ENCODE measurements at regions not wholly inside any gene's neighbourhood (a gene's known extent, or its start where the extent isn't known, plus 50 kb on each side); places are given as distances from the start of the nearest gene placed in this dataset.
"Not testable (repeated sequence)": the region's sequence is repeated elsewhere in the genome, so short reads cannot be mapped to it uniquely, and the experiment has no call there.

DNA sequence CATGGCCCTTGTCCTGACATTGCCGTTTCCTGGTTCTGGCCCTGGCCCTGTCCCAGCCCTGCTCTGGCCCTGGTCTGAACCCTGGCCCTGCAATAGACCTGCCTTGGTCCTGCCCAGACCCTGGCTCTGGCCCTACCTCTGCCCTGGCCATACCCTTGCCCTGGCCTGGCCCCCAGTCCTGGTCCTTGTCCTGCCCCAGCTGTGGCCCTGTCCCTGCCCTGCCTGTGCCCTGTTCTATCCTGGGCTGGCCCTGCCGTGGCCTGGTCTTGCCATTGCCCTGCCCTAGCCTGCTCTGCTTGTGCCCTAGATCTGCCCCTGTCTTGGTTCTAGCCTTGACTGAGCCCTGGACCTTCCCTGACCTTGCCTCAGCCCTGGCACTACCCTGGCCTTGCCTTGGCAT, 1560.1 kb downstream of the RPIA start:
- H3K27ac ChIP-seq; H3K9me3 ChIP-seq; H3K4me1 ChIP-seq; H3K36me3 ChIP-seq; DNase-seq (ENCODE audit: low spot score in 2 of 2); H3K27me3 ChIP-seq; H3K4me3 ChIP-seq: not testable (repeated sequence)
- 77% methylated on average over 2 of the region's 2 CpGs for WGBS

DNA sequence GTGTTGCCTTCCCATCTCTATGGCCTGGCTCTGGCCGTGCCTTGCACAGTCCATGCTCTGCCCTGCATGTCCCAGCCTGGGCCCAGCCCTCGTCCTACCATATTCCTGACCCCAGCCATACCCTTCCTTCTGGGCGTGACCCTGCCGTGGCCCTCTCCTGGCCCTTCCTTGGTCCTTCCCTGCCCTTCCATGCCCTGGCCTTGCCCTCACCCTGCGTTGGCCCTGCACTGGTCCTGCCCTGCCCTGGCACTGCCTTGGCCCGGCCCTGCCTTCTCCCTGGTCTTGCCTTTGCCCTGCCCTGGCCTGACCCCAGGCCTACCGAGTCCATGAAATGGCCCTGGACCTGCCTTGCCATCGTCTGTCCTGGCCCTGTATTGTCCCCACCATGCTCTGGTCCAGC, 1561.8 kb downstream of the RPIA start:
- not testable (repeated sequence) for H3K27ac ChIP-seq; H3K9me3 ChIP-seq; H3K27me3 ChIP-seq; DNase-seq (ENCODE audit: low spot score in 2 of 2); H3K36me3 ChIP-seq; H3K4me3 ChIP-seq; H3K4me1 ChIP-seq
- WGBS: 80% methylated on average over 8 of the region's 8 CpGs

DNA sequence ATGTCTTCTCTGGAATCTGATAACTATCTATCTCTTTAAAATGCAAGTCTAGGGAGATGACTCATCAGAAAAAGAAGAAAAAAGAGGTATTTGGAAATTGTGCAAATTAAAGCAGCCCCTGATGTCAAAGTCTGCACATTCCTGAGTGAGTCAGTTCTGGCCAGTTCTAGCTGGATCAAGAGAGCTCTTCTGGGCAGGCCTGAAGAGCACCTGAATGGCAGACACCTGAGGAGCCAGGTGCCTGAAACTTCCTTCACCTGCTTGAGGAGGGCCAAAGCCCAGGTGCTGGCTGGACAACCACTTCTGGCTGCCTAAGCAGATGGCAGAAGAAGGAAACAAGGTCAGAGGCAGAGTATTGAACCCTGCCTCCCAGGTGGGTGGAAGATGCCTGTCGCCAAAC, 1575.4 kb downstream of the RPIA start:
- not testable (repeated sequence) for H3K4me1 ChIP-seq; H3K27ac ChIP-seq; H3K27me3 ChIP-seq; H3K4me3 ChIP-seq; DNase-seq (ENCODE audit: low spot score in 2 of 2); H3K9me3 ChIP-seq; H3K36me3 ChIP-seq
- WGBS: 100% methylated on average over 1 of the region's 1 CpG

DNA sequence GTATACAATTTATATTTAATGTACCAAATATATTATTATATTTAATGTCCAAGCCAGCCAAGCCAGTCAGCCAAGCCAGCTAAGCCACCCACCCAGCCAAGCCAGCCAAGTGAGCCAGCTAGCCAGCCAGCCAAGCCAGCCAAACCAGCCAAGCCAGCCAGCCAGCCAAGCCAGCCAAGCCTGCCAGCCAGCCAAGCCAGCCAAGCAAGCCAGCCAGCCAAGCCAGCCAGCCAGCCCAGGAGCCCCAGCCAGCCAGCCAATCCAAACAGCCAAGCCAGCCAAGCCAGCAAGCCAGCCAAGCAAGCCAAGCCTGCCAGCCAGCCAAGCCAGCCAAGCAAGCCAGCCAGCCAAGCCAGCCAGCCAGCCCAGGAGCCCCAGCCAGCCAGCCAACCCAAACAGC, 1596.3 kb downstream of the RPIA start:
- not testable (repeated sequence) for DNase-seq (ENCODE audit: low spot score in 2 of 2); H3K4me1 ChIP-seq; H3K4me3 ChIP-seq; H3K27me3 ChIP-seq; H3K9me3 ChIP-seq; H3K36me3 ChIP-seq; H3K27ac ChIP-seq

DNA sequence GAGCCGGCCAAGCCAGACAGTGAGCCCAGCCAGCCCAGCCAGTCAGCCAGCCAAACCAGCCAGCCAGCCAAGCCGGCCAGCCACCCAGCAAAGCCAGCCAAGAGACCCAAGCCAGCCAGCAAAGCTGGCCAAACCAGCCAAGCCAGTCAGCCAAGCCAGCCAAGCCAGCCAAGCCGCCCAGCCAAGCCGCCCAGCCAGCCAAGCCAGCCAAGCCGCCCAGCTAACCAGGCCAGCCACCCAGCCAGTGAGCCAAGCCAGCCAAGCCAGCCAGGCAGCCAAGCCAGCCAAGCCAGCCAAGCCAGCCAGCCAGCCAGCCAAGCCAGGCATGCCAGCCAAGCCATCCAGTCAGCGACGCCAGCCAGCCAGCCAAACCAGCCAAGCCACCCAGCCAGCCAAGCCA, 1596.9 kb downstream of the RPIA start:
- not testable (repeated sequence) for H3K4me3 ChIP-seq, H3K4me1 ChIP-seq, H3K36me3 ChIP-seq, H3K27ac ChIP-seq, H3K27me3 ChIP-seq, H3K9me3 ChIP-seq
- WGBS: no CpG with 5 or more reads among the region's 7 CpGs
- peak in 1 of 2 donors; percentile 83 for DNase-seq (ENCODE audit: low spot score in 2 of 2)

DNA sequence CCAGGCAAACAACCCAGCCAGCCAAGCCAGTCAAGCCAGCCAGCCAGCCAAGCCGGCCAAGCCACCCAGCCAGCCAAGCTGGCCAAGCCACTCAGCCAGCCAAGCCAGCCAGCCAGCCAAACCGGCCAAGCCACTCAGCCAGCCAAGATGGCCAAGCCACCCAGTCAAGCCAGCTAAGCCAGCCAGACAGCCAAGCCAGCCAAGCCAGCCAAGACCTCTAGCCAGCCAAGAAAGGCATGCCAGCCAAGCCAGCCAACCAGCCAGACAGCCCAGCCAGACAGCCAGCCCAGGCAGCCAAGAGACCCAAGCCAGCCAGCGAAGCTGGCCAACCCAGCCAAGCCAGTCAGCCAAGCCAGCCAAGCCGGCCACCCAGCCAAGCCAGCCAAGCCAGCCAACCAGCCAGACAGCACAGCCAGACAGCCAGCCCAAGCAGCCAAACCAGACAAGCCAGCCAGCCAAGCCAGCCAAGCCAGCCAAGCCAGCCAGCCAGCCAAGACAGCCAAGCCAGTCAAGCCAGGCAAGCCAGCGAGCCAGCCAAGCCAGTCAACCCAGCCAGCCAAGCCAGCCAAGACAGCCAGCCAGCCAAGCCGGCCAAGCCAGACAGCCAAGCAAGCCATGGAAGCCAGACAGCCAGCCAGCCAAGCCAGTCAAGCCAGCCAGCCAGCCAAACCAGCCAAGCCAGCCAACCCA, 1598.0 kb downstream of the RPIA start:
- not testable (repeated sequence) for H3K27me3 ChIP-seq, H3K9me3 ChIP-seq, H3K4me1 ChIP-seq, H3K4me3 ChIP-seq, H3K36me3 ChIP-seq, H3K27ac ChIP-seq
- 62% methylated on average over 2 of the region's 6 CpGs for WGBS
- peak in 1 of 2 donors; percentile 72 for DNase-seq (ENCODE audit: low spot score in 2 of 2)

DNA sequence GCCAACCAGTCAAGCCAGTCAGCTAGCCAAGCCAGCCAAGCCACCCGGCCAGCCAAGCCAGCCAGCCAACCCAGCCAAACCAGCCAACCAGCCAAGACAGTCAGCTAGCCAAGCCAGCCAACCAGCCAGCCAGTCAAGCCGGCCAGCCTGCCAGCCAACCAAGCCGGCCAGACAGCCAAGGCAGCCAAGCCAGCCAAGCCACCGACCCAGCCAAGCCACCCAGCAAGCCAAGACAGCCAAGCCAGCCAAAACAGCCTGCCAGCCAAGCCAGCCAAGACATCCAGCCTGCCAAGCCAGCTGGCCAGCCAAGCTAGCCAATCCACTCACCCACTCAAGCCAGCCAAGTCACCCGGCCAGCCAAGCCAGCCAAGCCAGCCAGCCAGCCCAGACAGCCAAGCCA, 1599.2 kb downstream of the RPIA start:
- H3K27ac ChIP-seq; H3K4me1 ChIP-seq; H3K36me3 ChIP-seq; H3K4me3 ChIP-seq; DNase-seq (ENCODE audit: low spot score in 2 of 2); H3K27me3 ChIP-seq; H3K9me3 ChIP-seq: not testable (repeated sequence)
- 51% methylated on average over 4 of the region's 5 CpGs for WGBS

DNA sequence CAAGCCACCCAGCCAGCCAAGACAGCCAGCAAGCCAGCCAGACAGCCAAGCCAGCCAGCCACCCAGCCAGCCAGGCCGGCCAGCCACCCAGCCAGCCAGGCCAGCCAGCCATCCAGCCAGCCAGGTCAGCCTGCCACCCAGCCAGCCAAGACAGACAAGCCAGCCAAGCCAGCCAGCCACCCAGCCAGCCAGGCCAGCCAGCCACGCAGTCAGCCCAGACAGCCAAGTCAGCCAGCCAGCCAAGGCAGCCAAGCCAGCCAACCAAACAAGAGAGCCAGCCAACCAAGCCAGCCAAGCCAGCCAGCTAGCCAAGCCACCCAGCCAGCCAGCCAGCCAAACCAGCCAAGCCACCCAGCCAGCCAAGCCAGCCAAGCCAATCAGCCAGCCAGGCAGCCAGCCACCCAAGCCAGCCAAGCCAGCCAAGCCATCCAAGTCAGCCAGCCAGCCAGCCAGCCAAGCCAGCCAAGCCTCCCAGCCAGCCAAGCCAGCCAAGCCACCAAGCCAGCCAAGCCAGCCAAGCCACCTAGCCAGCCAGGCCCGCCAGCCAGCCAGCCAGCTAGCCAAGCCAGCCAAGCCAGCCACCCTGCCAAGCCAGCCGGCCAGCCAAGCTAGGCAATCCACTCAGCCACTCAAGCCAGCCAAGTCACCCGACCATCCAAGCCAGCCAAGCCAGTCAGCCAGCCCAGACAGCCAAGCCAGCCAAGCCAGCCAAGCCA, 1599.9 kb downstream of the RPIA start:
- not testable (repeated sequence) for H3K36me3 ChIP-seq, H3K4me1 ChIP-seq, H3K27ac ChIP-seq, H3K9me3 ChIP-seq, H3K4me3 ChIP-seq, H3K27me3 ChIP-seq
- no CpG with 5 or more reads among the region's 5 CpGs for WGBS
- DNase-seq (ENCODE audit: low spot score in 2 of 2): peak; percentile 83 to 88

DNA sequence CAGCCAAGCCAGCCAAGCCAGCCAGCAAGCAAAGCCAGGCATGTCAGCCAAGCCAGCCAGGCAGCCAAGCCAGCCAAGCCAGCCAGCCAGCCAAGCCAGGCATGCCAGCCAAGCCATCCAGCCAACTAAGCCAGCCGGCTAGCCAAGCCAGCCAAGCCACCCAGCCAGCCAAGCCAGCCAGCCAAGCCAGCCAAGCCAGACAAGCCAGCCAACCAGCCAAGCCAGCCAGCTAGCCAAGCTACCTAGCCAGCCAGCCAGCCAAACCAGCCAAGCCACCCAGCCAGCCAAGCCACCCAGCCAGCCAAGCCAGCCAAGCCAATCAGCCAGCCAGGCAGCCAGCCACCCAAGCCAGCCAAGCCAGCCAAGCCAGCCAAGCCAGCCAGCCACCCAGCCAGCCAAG, 1600.5 kb downstream of the RPIA start:
- not testable (repeated sequence) for DNase-seq (ENCODE audit: low spot score in 2 of 2); H3K27ac ChIP-seq; H3K27me3 ChIP-seq; H3K9me3 ChIP-seq; H3K4me1 ChIP-seq; H3K36me3 ChIP-seq; H3K4me3 ChIP-seq
- no CpG with 5 or more reads among the region's 1 CpG for WGBS

DNA sequence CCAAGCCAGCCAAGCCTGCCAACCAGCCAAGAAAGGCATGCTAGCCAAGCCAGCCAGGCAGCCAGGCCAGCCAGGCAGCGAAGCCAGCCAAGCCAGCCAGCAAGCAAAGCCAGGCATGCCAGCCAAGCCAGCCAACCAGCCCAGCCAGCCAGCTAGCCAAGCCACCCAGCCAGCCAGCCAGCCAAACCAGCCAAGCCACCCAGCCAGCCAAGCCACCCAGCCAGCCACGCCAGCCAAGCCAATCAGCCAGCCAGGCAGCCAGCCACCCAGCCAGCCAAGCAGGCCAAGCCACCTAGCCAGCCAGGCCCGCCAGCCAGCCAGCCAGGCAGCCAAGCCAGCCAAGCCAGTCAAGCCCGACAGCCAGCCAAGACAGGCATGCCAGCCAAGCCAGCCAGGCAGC, 1601.0 kb downstream of the RPIA start:
- H3K4me1 ChIP-seq, H3K27ac ChIP-seq, H3K4me3 ChIP-seq, H3K9me3 ChIP-seq, H3K27me3 ChIP-seq, H3K36me3 ChIP-seq: not testable (repeated sequence)
- DNase-seq (ENCODE audit: low spot score in 2 of 2): peak in 1 of 2 donors; percentile 66
- 100% methylated on average over 1 of the region's 4 CpGs for WGBS

DNA sequence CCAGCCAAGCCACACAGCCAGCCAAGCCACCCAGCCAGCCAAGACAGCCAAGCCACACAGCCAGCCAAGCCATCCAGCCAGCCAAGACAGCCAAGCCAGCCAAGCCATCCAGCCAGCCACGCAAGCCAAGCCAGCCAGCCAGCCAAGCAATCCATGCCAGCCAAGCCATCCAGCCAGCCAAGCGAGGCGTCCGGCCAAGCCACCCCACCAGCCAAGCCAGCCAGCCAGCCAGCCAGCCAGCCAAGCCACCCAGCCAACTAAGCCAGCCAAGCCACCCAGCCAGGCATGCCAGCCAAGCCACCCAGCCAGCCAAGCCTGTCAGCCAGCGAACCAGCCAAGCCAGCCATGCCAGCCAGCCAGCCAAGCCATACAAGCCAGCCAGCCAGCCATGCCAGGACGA, 1601.8 kb downstream of the RPIA start:
- not testable (repeated sequence) for H3K27me3 ChIP-seq, H3K9me3 ChIP-seq
- 71% methylated on average over 5 of the region's 6 CpGs for WGBS

DNA sequence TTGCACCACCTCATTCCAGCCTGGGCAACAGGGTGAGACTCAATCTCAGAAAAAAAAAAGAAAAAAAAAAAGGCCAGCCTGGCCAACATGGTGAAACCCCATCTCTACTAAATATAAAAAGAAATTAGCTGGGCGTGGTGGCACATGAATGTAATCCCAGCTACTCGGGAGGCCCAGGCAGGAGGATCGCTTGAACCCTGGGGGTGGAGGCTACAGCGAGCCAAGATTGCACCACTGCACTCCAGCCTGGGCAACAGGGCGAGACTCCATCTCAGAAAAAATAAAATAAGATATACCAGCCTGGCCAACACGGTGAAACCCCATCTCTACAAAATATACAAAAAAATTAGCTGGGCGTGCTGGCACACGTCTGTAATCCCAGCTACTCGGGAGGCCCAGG, 1602.3 kb downstream of the RPIA start:
- not testable (repeated sequence) for H3K4me3 ChIP-seq; DNase-seq (ENCODE audit: low spot score in 2 of 2); H3K27ac ChIP-seq; H3K27me3 ChIP-seq; H3K36me3 ChIP-seq; H3K4me1 ChIP-seq; H3K9me3 ChIP-seq
- WGBS: 84% methylated on average over 9 of the region's 9 CpGs

More for the DNA sequence above, 1601.8 kb downstream of the RPIA start:
- not testable (repeated sequence) for H3K4me3 ChIP-seq, H3K4me1 ChIP-seq, H3K36me3 ChIP-seq, H3K27ac ChIP-seq
- peak in 1 of 2 donors; percentile 77 for DNase-seq (ENCODE audit: low spot score in 2 of 2)

DNA sequence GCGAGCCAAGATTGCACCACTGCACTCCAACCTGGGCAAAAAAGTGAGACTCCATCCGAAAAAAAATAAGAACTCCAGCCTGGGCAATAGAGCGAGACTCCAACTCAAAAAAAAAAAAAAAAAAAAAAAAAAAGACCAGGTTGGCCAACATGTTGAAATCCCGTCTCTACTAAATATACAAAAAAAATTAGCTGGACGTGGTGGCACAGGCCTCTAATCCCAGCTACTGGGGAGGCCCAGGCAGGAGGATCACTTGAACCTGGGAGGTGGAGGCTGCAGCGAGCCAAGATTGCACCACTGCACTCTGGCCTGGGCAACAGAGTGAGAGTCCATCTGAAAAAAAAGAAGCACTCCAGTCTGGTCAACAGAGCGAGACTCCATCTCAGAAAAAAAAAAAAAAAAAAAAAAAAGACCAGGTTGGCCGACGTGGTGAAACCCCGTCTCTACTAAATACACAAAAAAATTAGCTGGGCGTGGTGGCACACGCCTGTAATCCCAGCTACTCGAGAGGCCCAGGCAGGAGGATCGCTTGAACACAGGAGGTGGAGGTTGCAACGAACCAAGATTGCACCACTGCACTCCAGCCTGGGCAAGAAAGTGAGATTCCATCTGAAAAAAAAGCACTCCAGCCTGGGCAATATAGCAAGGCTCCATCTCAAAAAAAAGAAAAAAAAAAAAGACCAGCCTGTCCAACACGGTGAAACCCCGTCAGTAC, 1603.7 kb downstream of the RPIA start:
- not testable (repeated sequence) for H3K27me3 ChIP-seq; H3K4me3 ChIP-seq; DNase-seq (ENCODE audit: low spot score in 2 of 2); H3K4me1 ChIP-seq; H3K27ac ChIP-seq; H3K9me3 ChIP-seq; H3K36me3 ChIP-seq
- 89% methylated on average over 16 of the region's 17 CpGs for WGBS

DNA sequence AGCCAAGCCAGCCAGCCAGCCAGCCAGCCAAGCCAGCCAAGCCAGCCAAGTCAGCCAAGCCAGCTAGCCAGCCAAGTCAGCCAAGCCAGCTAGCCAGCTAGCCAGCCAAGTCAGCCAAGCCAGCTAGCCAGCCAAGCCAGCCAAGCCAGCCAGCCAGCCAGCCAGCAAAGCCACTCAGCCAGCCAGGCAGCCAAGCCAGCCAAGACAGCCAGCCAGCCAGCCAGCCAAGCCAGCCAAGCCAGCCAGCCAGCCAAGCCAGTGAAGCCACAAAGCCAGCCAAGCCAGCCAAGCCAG, 1605.0 kb downstream of the RPIA start:
- not testable (repeated sequence) for H3K27me3 ChIP-seq, H3K9me3 ChIP-seq, H3K27ac ChIP-seq, H3K4me3 ChIP-seq, H3K36me3 ChIP-seq, H3K4me1 ChIP-seq
- DNase-seq (ENCODE audit: low spot score in 2 of 2): peak; percentile 67

DNA sequence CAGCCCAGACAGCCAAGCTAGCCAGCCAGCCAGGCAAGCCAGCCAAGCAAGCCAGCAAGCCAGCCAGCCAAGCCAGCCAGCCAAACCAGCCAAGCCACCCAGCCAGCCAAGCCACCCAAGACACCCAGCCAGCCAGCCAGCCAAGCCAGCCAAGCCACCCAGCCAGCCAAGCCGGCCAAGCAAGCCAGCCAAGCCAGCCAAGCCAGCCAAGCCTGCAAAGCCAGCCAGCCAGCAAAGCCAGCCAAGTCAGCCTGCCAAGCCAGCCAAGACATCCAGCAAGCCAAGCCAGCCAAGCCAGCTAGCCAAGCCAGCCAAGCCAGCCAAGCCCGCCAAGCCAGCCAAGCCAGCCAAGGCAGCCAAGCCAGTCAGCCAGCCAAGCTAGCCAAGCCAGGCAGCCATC, 1606.2 kb downstream of the RPIA start:
- H3K27me3 ChIP-seq; H3K36me3 ChIP-seq; DNase-seq (ENCODE audit: low spot score in 2 of 2); H3K4me3 ChIP-seq; H3K4me1 ChIP-seq; H3K27ac ChIP-seq; H3K9me3 ChIP-seq: not testable (repeated sequence)
- WGBS: no CpG with 5 or more reads among the region's 2 CpGs

All from suprapubic skin (tissue), 4 donors.